IPS-18a (cell line): ENCODE measurements at regions not wholly inside any gene's neighbourhood (a gene's known extent, or its start where the extent isn't known, plus 50 kb on each side); places are given as distances from the start of the nearest gene placed in this dataset.

Experiments
- H3K27ac ChIP-seq: one replicate; pipeline ENCODE4 v1.5.1; 2013; ENCODE audit warnings: low read length
- H3K27me3 ChIP-seq: one replicate; pipeline ENCODE4 v1.6.1; 2013; ENCODE audit warnings: mild to moderate bottlenecking, low read length; ENCODE audit not compliant: control insufficient read depth, insufficient read depth
- H3K36me3 ChIP-seq: one replicate; pipeline ENCODE4 v1.6.1; 2013; ENCODE audit warnings: low read depth, low read length; ENCODE audit not compliant: control insufficient read depth
- H3K4me1 ChIP-seq: one replicate; pipeline ENCODE4 v1.6.1; 2013; ENCODE audit warnings: low read depth, low read length; ENCODE audit not compliant: control insufficient read depth
- H3K4me3 ChIP-seq: one replicate; pipeline ENCODE4 v1.5.1; 2013; ENCODE audit warnings: low read length
- H3K9ac ChIP-seq: one replicate; pipeline ENCODE4 v1.6.1; 2013; ENCODE audit warnings: mild to moderate bottlenecking, low read length, moderate library complexity
- H3K9me3 ChIP-seq: one replicate; pipeline ENCODE4 v1.6.1; 2013; ENCODE audit warnings: low read depth, low read length; ENCODE audit not compliant: control insufficient read depth

DNA sequence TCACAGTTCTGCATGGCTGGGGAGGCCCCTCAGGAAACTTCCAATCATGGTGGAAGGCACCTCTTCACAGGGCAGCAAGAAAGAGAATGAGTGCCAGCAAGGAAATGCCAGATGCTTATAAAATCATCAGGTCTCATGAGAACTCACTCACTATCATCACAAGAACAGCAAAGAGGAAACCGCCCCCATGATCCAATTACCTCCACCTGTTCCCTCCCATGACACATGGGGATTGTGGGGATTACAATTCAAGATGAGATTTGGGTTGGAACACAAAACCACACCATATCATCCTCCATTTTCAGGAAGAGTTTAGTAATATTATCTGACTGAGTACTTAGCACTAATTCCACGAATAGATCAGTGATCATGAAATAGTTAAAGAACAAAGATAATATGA, 244.2 kb downstream of the LMO4 start:
- Histone ChIP-seq H3K36me3 (no peaks in the 10 kb centered on the region), H3K9me3 (no peaks in the 10 kb centered on the region), H3K27ac (no peak overlapping the region), H3K4me3 (no peak overlapping the region), H3K9ac (no peak overlapping the region), H3K27me3 (no peaks in the 10 kb centered on the region), H3K4me1 (no peaks in the 10 kb centered on the region)

DNA sequence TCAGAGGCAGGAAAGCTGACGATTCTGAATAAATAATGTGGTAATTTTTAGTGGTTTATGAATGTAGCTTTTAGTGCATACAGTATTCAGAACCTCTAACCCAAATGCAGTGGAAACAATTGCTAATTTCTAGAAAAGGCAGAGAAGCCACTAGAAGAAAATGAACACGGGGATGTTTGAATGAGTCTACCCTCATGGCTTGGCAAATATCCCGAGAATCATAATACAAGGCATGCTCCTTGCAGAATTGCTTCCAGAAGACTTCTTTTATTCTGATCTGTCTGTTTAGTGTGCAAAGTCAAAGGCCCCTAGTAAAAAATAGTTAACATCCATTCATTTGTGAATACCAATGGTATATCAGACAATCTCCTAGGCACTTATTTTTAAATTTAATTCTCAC, 246.8 kb downstream of the LMO4 start:
- Histone ChIP-seq H3K36me3 (no peaks in the 10 kb centered on the region), H3K9me3 (no peaks in the 10 kb centered on the region)

DNA sequence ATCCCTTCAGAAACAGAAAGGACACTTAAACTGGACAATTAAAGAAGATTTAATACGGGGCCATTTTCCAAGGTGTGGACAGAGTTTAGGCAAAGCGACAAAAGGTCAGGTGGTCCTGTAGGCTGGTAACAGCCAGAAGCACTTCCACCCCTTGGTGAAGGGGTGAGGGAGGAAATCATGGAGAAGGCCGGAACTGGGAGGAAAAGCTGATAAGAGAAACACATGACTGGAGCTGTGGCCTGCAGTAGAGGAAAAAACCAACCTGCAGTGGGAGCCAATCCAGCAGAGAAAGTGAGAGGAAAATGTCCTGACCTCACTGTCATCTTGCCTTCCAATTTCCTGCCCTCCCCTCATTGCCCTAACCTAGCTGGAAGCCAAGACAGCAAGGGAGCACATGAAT, 249.8 kb downstream of the LMO4 start:
- Histone ChIP-seq H3K9ac (no peak overlapping the region), H3K27me3 (no peaks in the 10 kb centered on the region), H3K4me3 (no peak overlapping the region), H3K9me3 (no peaks in the 10 kb centered on the region), H3K27ac (no peak overlapping the region), H3K4me1 (no peaks in the 10 kb centered on the region), H3K36me3 (no peaks in the 10 kb centered on the region)

More for the DNA sequence above, 246.8 kb downstream of the LMO4 start:
- Histone ChIP-seq H3K4me3 (no peak overlapping the region), H3K9ac (no peak overlapping the region), H3K27ac (no peak overlapping the region), H3K4me1 (no peaks in the 10 kb centered on the region), H3K27me3 (no peaks in the 10 kb centered on the region)

DNA sequence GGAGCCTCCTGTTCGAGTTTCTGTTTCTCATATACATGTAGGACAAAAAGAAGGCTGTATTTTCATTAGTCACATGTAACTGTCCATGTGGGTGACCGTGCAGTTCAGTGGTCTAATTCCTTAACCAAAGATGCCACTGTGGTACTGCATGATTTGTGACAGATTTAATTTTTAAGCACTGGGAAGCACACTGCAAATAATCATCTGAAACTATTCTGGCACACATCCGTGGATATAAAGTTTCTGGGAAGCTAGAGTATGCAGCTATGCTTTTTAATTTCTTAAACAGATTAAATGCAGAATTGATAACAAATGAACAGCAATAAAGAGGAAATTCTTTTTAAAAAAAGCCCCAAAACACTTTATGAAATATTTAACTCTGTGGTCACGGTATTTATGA, 254.8 kb downstream of the LMO4 start:
- H3K4me1 ChIP-seq: peaks cover 4% of the 10 kb centered on the region
- H3K27ac ChIP-seq: no peak overlapping the region
- H3K9ac ChIP-seq: no peak overlapping the region
- H3K9me3 ChIP-seq: no peaks in the 10 kb centered on the region
- H3K27me3 ChIP-seq: no peaks in the 10 kb centered on the region
- H3K4me3 ChIP-seq: no peak overlapping the region
- no peaks in the 10 kb centered on the region for H3K36me3 ChIP-seq

DNA sequence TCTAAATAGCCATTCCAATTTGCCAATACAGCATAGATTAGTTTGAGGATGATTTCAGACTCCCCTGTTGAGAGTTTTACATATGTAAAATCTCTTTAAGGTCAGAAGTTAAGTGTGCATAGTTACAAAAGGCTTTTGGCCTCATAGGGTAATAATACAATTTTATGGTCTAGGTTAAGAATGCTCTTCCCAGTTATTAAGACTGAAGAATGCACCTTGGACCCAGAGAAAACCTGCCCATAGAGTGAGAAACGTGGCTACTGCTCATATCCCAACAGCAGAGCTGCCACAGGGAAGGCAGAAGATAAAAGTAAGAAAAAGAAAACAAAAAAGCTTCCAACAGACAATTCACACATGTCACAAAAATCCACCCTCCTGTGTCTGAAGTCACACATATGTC, 255.9 kb downstream of the LMO4 start:
- no peak overlapping the region for H3K27ac ChIP-seq
- no peaks in the 10 kb centered on the region for H3K36me3 ChIP-seq
- H3K27me3 ChIP-seq: no peaks in the 10 kb centered on the region
- H3K4me1 ChIP-seq: peaks cover 4% of the 10 kb centered on the region
- H3K9ac ChIP-seq: no peak overlapping the region
- H3K9me3 ChIP-seq: no peaks in the 10 kb centered on the region
- H3K4me3 ChIP-seq: no peak overlapping the region

DNA sequence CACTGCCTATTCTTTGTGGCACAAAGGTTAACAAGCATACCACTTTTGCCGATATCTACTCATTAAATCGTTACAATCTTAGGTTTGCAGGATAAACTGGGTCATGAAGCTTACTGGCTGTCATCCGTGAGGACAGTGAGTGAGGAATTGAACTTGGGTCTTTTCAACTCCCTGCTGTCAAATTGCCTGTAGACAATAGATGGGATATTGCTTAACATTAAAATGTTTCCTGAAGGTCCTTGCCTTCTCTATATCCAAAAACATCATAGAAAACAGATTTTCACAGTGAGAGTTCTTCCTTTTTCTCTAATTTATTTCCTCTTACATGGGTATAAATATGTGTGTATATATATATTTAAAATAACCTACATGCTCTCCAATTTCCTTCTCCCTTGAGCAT, 257.8 kb downstream of the LMO4 start:
- Histone ChIP-seq H3K9ac (no peak overlapping the region), H3K4me1 (peaks cover 4% of the 10 kb centered on the region), H3K27me3 (no peaks in the 10 kb centered on the region), H3K9me3 (no peaks in the 10 kb centered on the region), H3K4me3 (no peak overlapping the region), H3K36me3 (no peaks in the 10 kb centered on the region), H3K27ac (no peak overlapping the region)

DNA sequence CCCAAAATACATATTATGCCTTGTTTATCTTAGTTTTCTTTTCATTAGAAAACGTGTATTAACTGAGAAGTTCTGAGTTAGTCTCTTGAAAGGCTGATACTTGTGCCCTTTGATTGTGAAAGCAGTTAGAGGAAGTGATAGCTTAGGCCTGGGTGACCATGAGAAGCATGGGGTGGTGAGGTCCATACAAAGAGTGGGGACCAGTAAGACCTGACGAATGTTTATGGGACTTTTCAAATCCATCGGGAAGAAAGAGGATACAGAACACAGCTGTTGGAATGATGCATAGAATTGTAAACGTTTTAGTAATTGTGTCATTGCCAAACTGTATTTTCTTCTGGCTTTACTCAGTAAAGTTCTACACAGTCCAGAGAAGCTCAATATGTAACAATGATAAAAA, 259.8 kb downstream of the LMO4 start:
- Histone ChIP-seq H3K27ac (no peak overlapping the region), H3K4me1 (peaks cover 4% of the 10 kb centered on the region), H3K9me3 (no peaks in the 10 kb centered on the region), H3K9ac (no peak overlapping the region), H3K27me3 (no peaks in the 10 kb centered on the region), H3K36me3 (no peaks in the 10 kb centered on the region), H3K4me3 (no peak overlapping the region)

DNA sequence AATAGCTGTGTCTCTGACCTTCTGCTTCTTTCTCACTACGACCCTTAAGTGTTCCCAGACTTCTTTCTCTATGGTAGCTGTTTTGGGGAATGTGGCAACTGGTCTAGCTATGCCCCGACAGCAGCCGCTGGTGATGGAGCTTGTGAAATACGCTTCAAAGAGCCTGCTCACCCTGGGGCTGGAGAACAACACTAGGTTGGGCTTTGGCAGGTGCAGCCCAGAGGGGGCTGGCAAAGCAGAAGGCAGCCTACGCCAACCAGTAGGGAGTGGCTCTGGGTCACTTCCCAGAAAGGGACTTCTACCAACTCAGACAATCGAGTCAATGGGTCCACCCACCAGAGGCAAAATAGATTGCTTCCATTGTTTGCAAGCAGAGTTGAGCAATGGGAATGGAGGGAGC, 262.8 kb downstream of the LMO4 start:
- Histone ChIP-seq H3K4me1 (no peaks in the 10 kb centered on the region), H3K27ac (no peak overlapping the region), H3K4me3 (no peak overlapping the region), H3K9ac (no peak overlapping the region), H3K9me3 (no peaks in the 10 kb centered on the region), H3K27me3 (no peaks in the 10 kb centered on the region), H3K36me3 (no peaks in the 10 kb centered on the region)

DNA sequence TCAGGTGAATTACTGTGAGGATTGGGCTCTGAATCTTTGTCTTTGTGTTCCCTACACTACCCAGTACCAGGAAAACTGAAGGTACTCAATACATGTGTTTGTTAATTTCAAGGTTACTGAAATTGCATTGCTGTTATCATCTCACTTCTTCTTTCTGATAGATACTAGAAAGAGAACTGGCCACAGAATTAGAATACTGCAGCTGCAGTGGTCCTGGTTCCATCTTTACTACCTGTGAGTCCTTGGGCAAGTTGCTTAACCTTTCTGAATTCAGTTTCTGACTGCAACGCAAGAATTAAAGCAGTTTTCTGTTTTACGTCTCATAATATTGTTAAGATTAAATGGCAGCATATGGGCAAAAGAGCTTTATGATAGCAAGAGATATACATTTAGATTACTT, 263.5 kb downstream of the LMO4 start:
- no peaks in the 10 kb centered on the region for H3K36me3 ChIP-seq
- no peaks in the 10 kb centered on the region for H3K4me1 ChIP-seq
- no peaks in the 10 kb centered on the region for H3K9me3 ChIP-seq
- H3K27me3 ChIP-seq: no peaks in the 10 kb centered on the region
- no peak overlapping the region for H3K27ac ChIP-seq
- no peak overlapping the region for H3K4me3 ChIP-seq
- no peak overlapping the region for H3K9ac ChIP-seq

DNA sequence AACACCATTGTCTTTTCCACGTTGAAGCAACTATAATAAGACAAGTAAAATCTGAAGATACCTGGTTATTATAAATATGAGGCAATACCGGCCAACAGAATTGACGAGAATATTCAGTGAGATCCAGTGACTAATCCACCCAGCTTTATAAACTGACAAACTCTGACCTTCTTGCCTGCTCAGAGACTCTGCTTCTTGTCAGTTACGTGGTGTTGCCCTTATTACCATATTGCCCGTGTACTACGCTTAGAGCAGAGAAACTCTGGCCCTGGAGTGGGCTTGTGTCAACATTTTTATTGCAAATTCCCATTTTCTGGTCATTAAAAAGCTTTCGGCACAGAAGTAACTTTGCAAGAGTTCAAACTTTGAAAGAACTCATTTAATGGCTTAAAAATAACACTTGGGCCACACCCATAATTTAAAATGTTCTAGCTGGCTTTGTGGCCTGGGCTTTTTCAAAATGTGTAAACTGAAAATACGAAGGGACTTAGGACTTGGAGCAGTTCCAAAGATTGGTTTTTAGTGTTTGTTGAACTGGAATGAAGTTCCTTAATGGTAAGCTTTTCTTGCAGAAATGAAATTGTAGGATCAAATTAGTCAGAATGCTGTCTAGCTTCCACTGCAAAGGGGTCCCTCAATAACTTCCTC, 266.2 kb downstream of the LMO4 start:
- no peaks in the 10 kb centered on the region for H3K27me3 ChIP-seq
- H3K36me3 ChIP-seq: no peaks in the 10 kb centered on the region
- H3K9ac ChIP-seq: no peak overlapping the region
- H3K9me3 ChIP-seq: no peaks in the 10 kb centered on the region
- H3K27ac ChIP-seq: no peak overlapping the region
- peaks cover 3% of the 10 kb centered on the region for H3K4me1 ChIP-seq
- no peak overlapping the region for H3K4me3 ChIP-seq

DNA sequence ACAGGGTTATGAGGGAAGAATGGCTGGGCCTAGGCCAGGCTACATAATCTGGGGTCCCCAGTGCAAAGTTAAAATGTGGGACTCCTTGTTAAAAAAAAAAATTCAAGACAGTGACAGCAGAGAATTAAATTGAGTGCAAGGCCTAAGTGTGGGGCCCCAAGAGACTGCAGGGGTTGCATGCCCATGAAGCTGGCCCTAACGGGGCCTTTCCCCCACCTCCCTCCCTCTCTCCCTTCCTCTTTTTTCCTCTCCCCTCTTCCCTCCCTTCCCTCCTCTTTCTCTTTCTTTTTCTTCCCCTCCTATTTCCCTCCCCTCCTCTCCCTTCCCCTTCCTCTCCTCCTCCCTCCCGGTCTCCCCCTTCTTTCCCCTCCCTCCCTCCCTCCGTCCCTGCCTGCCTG, 266.7 kb downstream of the LMO4 start:
- Histone ChIP-seq H3K4me3 (no peak overlapping the region), H3K4me1 (peaks cover 3% of the 10 kb centered on the region), H3K27ac (no peak overlapping the region), H3K9ac (no peak overlapping the region), H3K27me3 (no peaks in the 10 kb centered on the region), H3K9me3 (no peaks in the 10 kb centered on the region), H3K36me3 (no peaks in the 10 kb centered on the region)

DNA sequence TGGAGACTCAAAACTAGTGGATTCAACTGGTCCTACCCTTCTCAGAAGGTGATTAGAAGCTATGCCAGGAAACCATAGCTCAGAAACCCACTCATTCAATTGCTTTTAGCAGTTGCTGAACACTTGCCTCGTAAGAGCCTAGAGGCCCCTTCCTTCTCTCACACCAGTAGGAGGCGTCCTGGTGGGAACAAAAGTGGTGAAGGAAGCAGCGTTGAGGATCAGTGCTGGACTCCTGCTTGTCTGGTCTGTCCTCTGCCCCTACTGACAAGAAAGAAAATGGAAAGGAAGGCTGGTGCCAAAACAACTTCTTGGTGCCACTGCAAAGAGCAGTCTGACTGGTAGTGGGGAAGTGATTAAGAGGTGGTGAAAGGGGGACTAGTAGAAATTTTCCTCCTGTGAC, 269.7 kb downstream of the LMO4 start:
- Histone ChIP-seq H3K4me1 (peaks cover 3% of the 10 kb centered on the region), H3K9me3 (no peaks in the 10 kb centered on the region), H3K9ac (no peak overlapping the region), H3K27ac (no peak overlapping the region), H3K4me3 (no peak overlapping the region), H3K27me3 (no peaks in the 10 kb centered on the region), H3K36me3 (no peaks in the 10 kb centered on the region)
